C4-2B (cell line): ENCODE measurements at regions not wholly inside any gene's neighbourhood (a gene's known extent, or its start where the extent isn't known, plus 50 kb on each side); places are given as distances from the start of the nearest gene placed in this dataset.

Source experiments
- ZFX ChIP-seq: fragments of 450-650 bp; IDR thresholded peaks from 2 replicates; pipeline ENCODE4 v1.6.1; 2017
- TF ChIP-seq, protein P1 (sequence below): fragments of 450-650 bp; conservative IDR thresholded peaks from 2 replicates; pipeline ENCODE4 v1.5.1; 2017; ENCODE audit warnings: mild to moderate bottlenecking

DNA sequence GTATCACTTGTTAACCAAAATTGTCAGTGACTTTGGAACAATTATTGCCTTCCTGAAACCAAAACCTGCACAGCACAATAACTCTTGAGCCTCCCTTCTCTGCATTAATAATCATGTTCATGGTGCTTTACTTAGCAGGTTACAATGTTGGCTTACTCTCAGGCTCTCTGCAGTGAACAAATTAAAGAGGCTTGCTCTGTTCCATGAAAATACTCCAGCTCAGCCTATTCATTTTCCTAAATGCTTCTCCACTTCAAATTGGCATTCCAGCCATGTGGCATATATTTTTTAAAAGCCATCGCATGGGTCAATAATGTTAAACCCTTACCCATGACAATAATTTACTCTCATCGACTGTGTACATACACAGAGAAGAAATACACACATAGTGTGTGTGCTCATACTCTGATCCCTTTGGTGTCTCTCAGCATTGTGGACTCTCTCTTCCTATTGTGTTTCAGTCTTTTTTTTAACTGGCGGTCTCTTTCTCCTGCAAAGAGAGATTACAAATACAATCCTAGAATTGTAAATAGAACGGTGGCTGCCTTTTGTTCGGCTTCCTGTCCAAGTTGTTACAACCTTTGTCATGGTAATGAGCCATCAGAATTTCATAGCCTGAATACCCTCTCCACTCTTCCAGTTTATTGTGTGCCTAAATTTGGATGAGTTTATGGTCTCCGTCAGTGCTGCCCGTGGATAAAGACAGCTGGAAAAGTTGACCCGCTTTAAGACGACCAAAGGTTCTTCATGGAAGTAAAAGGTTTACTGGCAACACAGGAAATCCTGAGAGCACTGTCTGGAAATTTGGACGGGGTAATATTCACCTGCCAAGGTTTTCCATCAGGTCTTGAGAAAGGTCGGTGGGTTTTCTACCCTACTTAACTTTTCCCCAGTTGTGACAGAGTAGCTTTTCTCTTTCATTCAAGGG, 263.6 kb downstream of the CD83 start:
- TF ChIP-seq, protein P1, sequence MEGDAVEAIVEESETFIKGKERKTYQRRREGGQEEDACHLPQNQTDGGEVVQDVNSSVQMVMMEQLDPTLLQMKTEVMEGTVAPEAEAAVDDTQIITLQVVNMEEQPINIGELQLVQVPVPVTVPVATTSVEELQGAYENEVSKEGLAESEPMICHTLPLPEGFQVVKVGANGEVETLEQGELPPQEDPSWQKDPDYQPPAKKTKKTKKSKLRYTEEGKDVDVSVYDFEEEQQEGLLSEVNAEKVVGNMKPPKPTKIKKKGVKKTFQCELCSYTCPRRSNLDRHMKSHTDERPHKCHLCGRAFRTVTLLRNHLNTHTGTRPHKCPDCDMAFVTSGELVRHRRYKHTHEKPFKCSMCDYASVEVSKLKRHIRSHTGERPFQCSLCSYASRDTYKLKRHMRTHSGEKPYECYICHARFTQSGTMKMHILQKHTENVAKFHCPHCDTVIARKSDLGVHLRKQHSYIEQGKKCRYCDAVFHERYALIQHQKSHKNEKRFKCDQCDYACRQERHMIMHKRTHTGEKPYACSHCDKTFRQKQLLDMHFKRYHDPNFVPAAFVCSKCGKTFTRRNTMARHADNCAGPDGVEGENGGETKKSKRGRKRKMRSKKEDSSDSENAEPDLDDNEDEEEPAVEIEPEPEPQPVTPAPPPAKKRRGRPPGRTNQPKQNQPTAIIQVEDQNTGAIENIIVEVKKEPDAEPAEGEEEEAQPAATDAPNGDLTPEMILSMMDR: no peak
- TF ChIP-seq ZFX: no peak
